PC-3 (cell line): ENCODE measurements at regions not wholly inside any gene's neighbourhood (a gene's known extent, or its start where the extent isn't known, plus 50 kb on each side); places are given as distances from the start of the nearest gene placed in this dataset.

Experiments used
- ATAC-seq: fragments of 200-7000 bp; cut with Tn5 transposase; 2 replicates; pipeline ENCODE4 v1.9.1; 2020; ENCODE audit warnings: mild to moderate bottlenecking, moderate library complexity
- BruUV-seq: library from RNA; stranded (reverse); fragments of 400-500 nt; replicated peaks from 2 replicates; lab custom pipeline; 2021; lab: Mats Ljungman, UMichigan
- CTCF ChIA-PET: fragments of 300-600 bp; sonication (Branson Sonifier 250); formaldehyde crosslinking; loops from one replicate; lab custom pipeline; 2022; ENCODE audit warnings: antibody characterized with exemption; lab: Charles Lee
- POLR2A ChIA-PET: fragments of 300-600 bp; sonication (Branson Sonifier 250); formaldehyde crosslinking; loops from one replicate; lab custom pipeline; 2022; ENCODE audit warnings: antibody characterized with exemption; ENCODE audit not compliant: unreplicated experiment; lab: Charles Lee
- DNase-seq: peaks from one replicate; pipeline ENCODE4 v3.0.0-alpha.2; 2015
- H2AFZ ChIP-seq: fragments of 300-600 bp; sonication (generic); 2 replicates; pipeline ENCODE4 v1.6.0; 2016; ENCODE audit warnings: antibody characterized with exemption, low read length
- H3F3A ChIP-seq: fragments of 300-600 bp; sonication (generic); one replicate; pipeline ENCODE4 v1.6.0; 2017; ENCODE audit warnings: antibody characterized with exemption, low read length, control low read depth, mild to moderate bottlenecking; ENCODE audit not compliant: unreplicated experiment
- H3K27ac ChIP-seq: fragments of 300-600 bp; sonication (generic); 2 replicates; pipeline ENCODE4 v1.5.1; 2016; ENCODE audit warnings: mild to moderate bottlenecking, low read length
- H3K27me3 ChIP-seq: fragments of 300-600 bp; sonication (generic); 2 replicates; pipeline ENCODE4 v1.6.1; 2016; ENCODE audit warnings: low read length, mixed read lengths
- H3K36me3 ChIP-seq: fragments of 300-600 bp; sonication (generic); 2 replicates; pipeline ENCODE4 v1.6.1; 2016; ENCODE audit warnings: low read depth, mixed run types, low read length, mixed read lengths
- H3K4me1 ChIP-seq: fragments of 300-600 bp; sonication (generic); 2 replicates; pipeline ENCODE4 v1.5.1; 2016; ENCODE audit warnings: low read length; ENCODE audit not compliant: insufficient read depth
- H3K4me2 ChIP-seq: fragments of 300-600 bp; sonication (generic); 2 replicates; pipeline ENCODE4 v1.6.0; 2016; ENCODE audit warnings: low read length
- H3K4me3 ChIP-seq: fragments of 300-600 bp; sonication (generic); 2 replicates; pipeline ENCODE4 v1.5.1; 2016; ENCODE audit warnings: mild to moderate bottlenecking, low read length, mixed read lengths
- H3K79me2 ChIP-seq: fragments of 300-600 bp; sonication (generic); 2 replicates; pipeline ENCODE4 v1.6.1; 2017; ENCODE audit warnings: low read length, mixed read lengths
- H3K9ac ChIP-seq: fragments of 300-600 bp; sonication (generic); 2 replicates; pipeline ENCODE4 v1.6.0; 2016; ENCODE audit warnings: mild to moderate bottlenecking, low read length
- H3K9me2 ChIP-seq: fragments of 300-600 bp; sonication (generic); replicated peaks from 2 replicates; pipeline ENCODE4 v1.6.1; 2016; ENCODE audit warnings: mixed run types, low read length, mixed read lengths
- H3K9me3 ChIP-seq: fragments of 300-600 bp; sonication (generic); 2 replicates; pipeline ENCODE4 v1.6.1; 2016; ENCODE audit warnings: low read length, mixed read lengths
- H4K20me1 ChIP-seq: fragments of 300-600 bp; sonication (generic); 2 replicates; pipeline ENCODE4 v1.6.1; 2016; ENCODE audit warnings: low read length, mixed read lengths
- EZH2 ChIP-seq: fragments of 300-600 bp; sonication (generic); IDR thresholded peaks from one replicate; pipeline ENCODE4 v1.6.1; 2017; ENCODE audit warnings: antibody characterized with exemption, mild to moderate bottlenecking, low read length; ENCODE audit not compliant: unreplicated experiment
- EZH2phosphoT487 ChIP-seq: fragments of 300-600 bp; sonication (generic); IDR thresholded peaks from 2 replicates; pipeline ENCODE4 v1.6.1; 2018; ENCODE audit warnings: mild to moderate bottlenecking, antibody characterized with exemption, low read length, borderline replicate concordance
- intact Hi-C: fragments of 100-400 bp; cut with micrococcal nuclease; formaldehyde crosslinking; loops from 2 replicates; pipeline ENCODE4 v1.9.0; 2023
- TF ChIP-seq, protein P1 (sequence below): fragments of 300-600 bp; sonication (generic); conservative IDR thresholded peaks from 2 replicates; pipeline ENCODE4 v1.5.1; 2017; ENCODE audit warnings: antibody characterized with exemption, low read depth, mild to moderate bottlenecking, low read length

DNA sequence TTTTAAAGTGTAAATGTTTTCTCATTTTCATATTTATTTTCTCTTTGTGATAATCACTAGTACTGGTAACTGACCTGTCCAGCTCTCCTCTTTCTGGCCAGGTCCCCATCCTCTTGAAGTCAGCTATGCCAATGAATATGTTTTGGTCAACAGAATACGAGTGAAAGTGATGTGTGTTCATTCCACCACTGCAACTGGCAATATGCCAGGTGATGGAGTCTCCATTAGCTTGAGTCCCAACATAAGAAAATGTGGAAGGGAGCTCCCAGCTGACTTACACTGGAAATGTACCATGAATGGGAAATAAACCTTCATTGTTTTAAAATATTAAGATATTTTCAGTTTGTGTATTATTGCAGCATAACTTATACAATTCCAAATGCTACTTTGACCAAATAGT, 75.8 kb downstream of the CCDC34 start:
- no peaks in the 10 kb centered on the region for H3K4me1 ChIP-seq
- H4K20me1 ChIP-seq: no peaks in the 10 kb centered on the region
- no peaks in the 10 kb centered on the region for H3K9me2 ChIP-seq
- peaks cover 5% of the 10 kb centered on the region; the same call in 1 of the 2 replicates for H3K36me3 ChIP-seq
- ChIA-PET POLR2A (no interaction called here), CTCF (no interaction called here)
- no peak overlapping the region for H3K9ac ChIP-seq
- no TSS peak for BruUV-seq
- TF ChIP-seq, protein P1, sequence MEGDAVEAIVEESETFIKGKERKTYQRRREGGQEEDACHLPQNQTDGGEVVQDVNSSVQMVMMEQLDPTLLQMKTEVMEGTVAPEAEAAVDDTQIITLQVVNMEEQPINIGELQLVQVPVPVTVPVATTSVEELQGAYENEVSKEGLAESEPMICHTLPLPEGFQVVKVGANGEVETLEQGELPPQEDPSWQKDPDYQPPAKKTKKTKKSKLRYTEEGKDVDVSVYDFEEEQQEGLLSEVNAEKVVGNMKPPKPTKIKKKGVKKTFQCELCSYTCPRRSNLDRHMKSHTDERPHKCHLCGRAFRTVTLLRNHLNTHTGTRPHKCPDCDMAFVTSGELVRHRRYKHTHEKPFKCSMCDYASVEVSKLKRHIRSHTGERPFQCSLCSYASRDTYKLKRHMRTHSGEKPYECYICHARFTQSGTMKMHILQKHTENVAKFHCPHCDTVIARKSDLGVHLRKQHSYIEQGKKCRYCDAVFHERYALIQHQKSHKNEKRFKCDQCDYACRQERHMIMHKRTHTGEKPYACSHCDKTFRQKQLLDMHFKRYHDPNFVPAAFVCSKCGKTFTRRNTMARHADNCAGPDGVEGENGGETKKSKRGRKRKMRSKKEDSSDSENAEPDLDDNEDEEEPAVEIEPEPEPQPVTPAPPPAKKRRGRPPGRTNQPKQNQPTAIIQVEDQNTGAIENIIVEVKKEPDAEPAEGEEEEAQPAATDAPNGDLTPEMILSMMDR: no peak
- TF ChIP-seq EZH2 (no peak), EZH2phosphoT487 (no peak)
- H3K4me3 ChIP-seq: no peak overlapping the region
- no peaks in the 10 kb centered on the region for H3K79me2 ChIP-seq
- no peak for ATAC-seq
- intact Hi-C loops: no loop called here
- H3K4me2 ChIP-seq: no peak overlapping the region
- no peak for DNase-seq
- H3K9me3 ChIP-seq: 0 out of 2 replicates have a peak, but pooled peaks cover 3% of the 10 kb centered on the region
- H3K27me3 ChIP-seq: no peaks in the 10 kb centered on the region
- H3F3A ChIP-seq: no peaks in the 10 kb centered on the region
- no peak overlapping the region for H3K27ac ChIP-seq
- H2AFZ ChIP-seq: no peak overlapping the region

DNA sequence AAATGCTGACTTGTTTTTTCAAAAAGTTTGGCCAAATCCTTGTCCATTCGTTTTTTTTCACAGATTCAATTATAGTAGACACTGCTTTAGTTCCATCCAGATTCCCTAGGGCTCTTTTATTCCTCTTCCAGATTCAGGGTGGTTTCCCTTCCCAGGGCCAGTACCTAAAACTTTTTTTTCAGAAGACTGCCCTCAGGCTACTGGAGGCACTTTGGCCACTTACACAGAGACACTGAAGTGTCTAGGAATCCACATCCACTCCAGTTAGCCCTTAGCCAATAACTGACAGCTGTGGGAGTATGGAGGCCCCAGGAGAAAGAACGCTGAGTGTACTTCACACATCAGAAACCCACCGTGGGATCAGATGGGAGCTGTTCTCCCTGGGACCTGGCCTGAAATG, 77.3 kb downstream of the CCDC34 start:
- Histone ChIP-seq H3K27ac (no peak overlapping the region), H3K79me2 (no peaks in the 10 kb centered on the region), H4K20me1 (no peaks in the 10 kb centered on the region), H3K4me3 (no peak overlapping the region), H3K4me1 (no peaks in the 10 kb centered on the region), H3K9ac (no peak overlapping the region), H3K27me3 (no peaks in the 10 kb centered on the region), H3K4me2 (no peak overlapping the region), H3K9me3 (no peaks in the 10 kb centered on the region), H3F3A (no peaks in the 10 kb centered on the region), H2AFZ (no peak overlapping the region), H3K36me3 (no peaks in the 10 kb centered on the region), H3K9me2 (no peaks in the 10 kb centered on the region)
- no peak for ATAC-seq
- ChIA-PET POLR2A (no interaction called here), CTCF (no interaction called here)
- DNase-seq: no peak
- TF ChIP-seq, protein P1: no peak
- no peak for TF ChIP-seq EZH2
- no peak for TF ChIP-seq EZH2phosphoT487
- intact Hi-C loops: no loop called here
- BruUV-seq: no TSS peak

DNA sequence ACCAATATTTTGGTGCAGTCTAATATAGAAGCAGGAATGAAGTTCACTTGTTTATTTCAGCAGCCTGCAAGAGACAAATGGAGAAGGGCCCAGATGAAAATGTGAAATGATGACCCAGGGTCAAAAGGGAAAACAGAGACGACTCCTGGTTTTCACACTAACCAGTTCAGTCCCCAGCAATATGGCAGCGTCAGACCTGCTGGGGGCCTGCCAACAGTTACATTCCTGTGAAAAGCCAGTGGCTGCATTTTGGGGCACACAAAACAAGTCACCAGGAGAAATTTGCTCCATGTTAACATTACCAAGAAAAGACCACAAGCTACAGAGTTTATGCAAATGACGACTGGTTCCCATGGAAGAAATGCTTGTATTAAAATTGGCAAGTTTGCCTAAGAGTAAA, 80.2 kb downstream of the CCDC34 start:
- ChIA-PET POLR2A (no interaction called here), CTCF (no interaction called here)
- no TSS peak for BruUV-seq
- Histone ChIP-seq H3K4me2 (no peak overlapping the region), H3K27me3 (no peaks in the 10 kb centered on the region), H3F3A (no peaks in the 10 kb centered on the region), H3K9ac (no peak overlapping the region), H3K36me3 (no peaks in the 10 kb centered on the region), H4K20me1 (no peaks in the 10 kb centered on the region), H3K9me3 (no peaks in the 10 kb centered on the region), H3K27ac (no peak overlapping the region), H3K4me3 (no peak overlapping the region), H3K9me2 (no peaks in the 10 kb centered on the region), H2AFZ (no peak overlapping the region), H3K79me2 (no peaks in the 10 kb centered on the region), H3K4me1 (no peaks in the 10 kb centered on the region)
- intact Hi-C loops: no loop called here
- TF ChIP-seq, protein P1: no peak
- TF ChIP-seq EZH2phosphoT487: no peak
- no peak for TF ChIP-seq EZH2
- DNase-seq (no peak), ATAC-seq (no peak)
